H1 (cell line): ENCODE measurements at regions not wholly inside any gene's neighbourhood (a gene's known extent, or its start where the extent isn't known, plus 50 kb on each side); places are given as distances from the start of the nearest gene placed in this dataset.

Source experiments
- EP300 ChIP-seq, 2 experiments: IDR thresholded peaks; 1 replicate in 1 of 2; 2 replicates in 1 of 2; pipeline ENCODE4 v1.6.1; 2011 to 2012; ENCODE audit warnings: low read depth in 2 of 2, low read length in 2 of 2, mild to moderate bottlenecking in 2 of 2, borderline replicate concordance in 1 of 2, inconsistent platforms in 1 of 2, moderate library complexity in 1 of 2
- EZH2 ChIP-seq: fragments of 200-600 bp; sonication (generic); IDR thresholded peaks from 2 replicates; pipeline ENCODE4 v1.7.1; 2012; ENCODE audit warnings: low read depth, mild to moderate bottlenecking, moderate library complexity, low read length, inconsistent platforms; ENCODE audit not compliant: severe bottlenecking
- MAFK ChIP-seq: IDR thresholded peaks from 2 replicates; pipeline ENCODE4 v1.6.1; 2012; ENCODE audit warnings: low read depth, mild to moderate bottlenecking, improper control_type of control experiment, low read length
- SRF ChIP-seq: IDR thresholded peaks from 2 replicates; pipeline ENCODE4 v1.6.1; 2011; ENCODE audit warnings: mild to moderate bottlenecking, low read depth, low read length, moderate library complexity

DNA sequence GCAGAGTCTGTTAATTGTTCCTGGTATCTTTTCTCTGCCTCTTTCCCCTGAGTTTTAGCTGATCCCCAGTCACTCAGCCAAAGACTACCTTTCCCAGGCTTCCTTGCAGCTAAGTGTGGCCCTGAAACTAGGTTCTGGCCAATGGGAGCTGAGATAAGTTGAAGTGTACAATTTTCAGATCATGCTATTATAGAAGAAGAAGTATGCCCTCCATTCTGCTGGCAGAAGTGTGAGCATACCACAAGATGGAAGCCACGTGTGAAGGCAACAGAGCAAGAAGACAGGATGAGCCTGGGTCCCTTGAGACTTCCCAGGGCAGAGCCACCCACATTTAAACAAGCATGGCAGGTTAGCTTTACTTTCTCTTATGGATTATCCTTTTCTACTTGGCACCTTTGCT is 273.2 kb downstream of the HIVEP2 start (continued):
- TF ChIP-seq SRF (no peak), EZH2 (no peak), MAFK (no peak), EP300 (IDR thresholded peaks at IDR 0.05; ENCODE audit: borderline replicate concordance in 1 of 2, low read depth in 2 of 2, low read length in 2 of 2) (no peak)
